GM19397 (cell line): ENCODE measurements at regions not wholly inside any gene's neighbourhood (a gene's known extent, or its start where the extent isn't known, plus 50 kb on each side); places are given as distances from the start of the nearest gene placed in this dataset.

Experiments used
- ATAC-seq: cut with Tn5 transposase; IDR thresholded peaks from one replicate; pipeline ENCODE4 v1.9.1; 2021; ENCODE audit warnings: mild to moderate bottlenecking, moderate library complexity; ENCODE audit not compliant: unreplicated experiment

DNA sequence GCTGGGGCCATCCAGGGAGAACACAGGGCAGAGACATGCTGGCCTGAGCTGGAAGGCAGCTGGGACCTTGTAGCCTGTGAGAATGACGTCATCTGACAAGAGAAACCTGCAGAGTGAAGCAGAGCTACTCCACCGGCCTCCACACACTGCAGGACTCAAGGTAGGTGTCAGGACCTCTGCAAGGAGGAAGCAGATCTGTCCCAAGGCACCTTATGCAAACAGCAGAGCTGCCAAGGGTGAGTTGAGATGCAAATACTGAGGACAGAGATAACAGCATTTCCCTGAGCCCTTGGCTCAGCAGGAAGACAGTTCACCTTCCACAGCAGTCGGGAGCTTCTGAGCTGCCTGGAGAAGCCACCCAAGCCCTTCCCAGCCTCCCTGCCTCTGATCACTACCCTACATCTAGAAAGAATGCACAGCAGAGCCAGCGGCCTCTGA lies 51.9 kb upstream of the IGSF9B start:
- peak; percentile 71 for ATAC-seq

DNA sequence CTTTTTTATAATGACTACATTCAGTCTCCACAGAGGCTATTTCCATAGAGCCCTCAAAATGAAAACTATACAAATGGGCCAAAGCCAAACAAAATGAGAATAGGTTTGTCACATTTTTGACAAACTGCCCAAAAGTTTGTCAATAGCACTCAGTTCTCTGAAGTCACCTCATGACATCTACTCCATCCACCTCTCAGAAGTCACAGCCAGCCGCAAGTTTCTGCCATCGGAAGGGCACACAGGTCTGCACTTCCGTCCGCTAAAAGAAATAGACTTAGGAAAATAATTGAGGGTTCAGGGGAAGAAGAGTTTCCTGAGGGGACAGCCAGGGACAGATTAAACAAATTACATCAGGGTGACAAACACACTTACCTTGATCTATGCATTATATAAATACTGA lies 55.4 kb upstream of the JAM3 start:
- ATAC-seq, result no peak

DNA sequence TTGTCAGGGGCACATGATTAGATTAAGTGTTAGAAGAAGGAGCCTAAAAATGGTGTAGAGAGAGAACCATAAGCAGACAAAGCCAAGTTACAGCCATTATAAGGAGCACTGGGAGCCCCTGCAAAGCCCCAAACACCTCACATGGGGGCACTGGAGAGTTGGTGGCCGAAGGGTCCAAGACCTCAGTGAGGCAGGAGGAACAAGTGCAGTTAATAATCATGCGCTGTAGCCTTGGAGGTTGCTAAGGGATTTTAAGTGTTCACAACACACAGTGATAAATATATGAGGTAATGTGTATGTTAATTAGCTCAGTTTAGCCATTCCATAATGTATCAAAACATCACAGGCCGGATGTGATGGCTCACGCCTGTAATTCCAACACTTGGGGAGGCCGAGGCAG lies 54.4 kb upstream of the JAM3 start:
- no peak for ATAC-seq

DNA sequence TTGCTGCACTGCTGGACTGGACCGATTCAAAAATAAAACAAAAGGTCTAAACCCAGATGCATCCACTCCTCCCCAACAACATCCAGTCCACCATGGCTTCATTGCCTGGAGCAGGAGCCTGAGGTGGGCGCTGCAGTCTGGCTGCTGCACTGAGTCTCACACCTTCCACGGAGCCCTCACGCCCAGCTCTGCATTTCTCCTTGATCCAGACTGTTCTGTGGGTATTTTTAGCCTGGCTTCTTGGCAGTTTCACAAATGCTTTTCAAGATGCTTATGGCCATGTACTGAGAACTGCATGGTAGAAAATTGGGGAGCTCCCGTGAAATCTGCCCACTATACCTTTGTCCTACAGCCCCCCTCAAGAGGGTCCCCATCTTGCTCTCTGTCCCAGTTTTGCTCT lies 53.3 kb upstream of the JAM3 start:
- ATAC-seq, result no peak

DNA sequence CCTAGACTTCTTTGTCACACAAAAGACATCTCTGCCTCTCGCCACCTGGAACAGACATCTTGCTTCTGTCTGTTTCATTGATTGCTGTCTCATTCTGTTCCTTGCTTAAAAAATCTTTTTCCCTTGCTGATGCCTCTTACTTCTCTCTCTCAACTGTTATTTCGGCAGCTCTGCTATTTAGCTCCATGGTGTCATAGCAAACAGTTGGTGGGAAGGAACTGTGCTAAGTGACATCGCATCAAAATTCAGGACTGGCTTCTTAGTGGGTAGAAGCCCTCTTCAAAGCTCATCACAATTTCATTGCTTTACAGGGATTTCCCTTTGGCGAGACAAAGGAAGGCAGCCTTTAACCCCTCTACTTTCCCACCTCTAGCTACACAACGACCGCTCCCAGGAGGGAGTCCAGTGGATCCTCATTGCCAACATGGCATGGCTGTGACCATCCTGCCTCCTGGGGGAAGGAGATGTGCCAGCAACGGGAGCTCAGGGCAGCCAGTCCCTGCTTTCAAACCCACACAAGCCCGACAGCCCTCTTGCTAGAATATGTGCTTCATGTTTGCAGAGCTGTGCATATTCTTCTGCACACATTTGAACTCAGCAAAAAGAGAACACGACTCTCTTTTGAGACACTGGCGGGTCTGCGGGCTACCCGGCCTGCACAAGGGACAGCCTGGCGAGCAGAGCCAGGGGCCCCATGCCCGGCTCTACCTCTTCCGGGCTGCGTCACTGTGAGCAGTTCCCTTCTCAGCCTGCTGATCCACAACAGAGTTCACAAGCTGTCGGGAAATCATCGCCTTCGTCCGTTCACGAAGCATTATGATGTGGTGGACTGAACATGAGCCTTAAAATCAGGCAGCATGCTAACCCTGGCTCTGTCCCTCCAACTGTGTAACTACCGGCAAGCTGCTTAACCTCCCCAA lies 51.1 kb upstream of the JAM3 start:
- ATAC-seq, result no peak
